ENCODE measurements at regions not wholly inside any gene's neighbourhood (a gene's known extent, or its start where the extent isn't known, plus 50 kb on each side); places are given as distances from the start of the nearest gene placed in this dataset.

GRCh38 chr3:20637729-20638128 is 451.7 kb upstream of the SGO1 start:
- CTCF ChIA-PET (ENCODE audit: partially characterized antibody) = no interaction called here
- FAIRE-seq (no peak), DNase-seq (ENCODE audit: low read depth in 1 of 2, low spot score in 2 of 2) (no peak)
- H2BK120ac ChIP-seq (replicated peaks; ENCODE audit: low read depth, low read length) = no peak overlapping the region
- H2BK20ac ChIP-seq (ENCODE audit: low read length) = no peak overlapping the region
- no peak overlapping the region for H3K56ac ChIP-seq (replicated peaks; ENCODE audit: insufficient read length, low read depth, low read length)
- no peak overlapping the region for H3K14ac ChIP-seq (ENCODE audit: insufficient read length)
- no peak overlapping the region for H3K4ac ChIP-seq (replicated peaks; ENCODE audit: insufficient read length, low read depth, low read length)
- no peaks in the 10 kb centered on the region for H3K36me3 ChIP-seq (ENCODE audit: control insufficient read depth in 2 of 4, insufficient read depth in 4 of 4, low read length in 3 of 4)
- no peaks in the 10 kb centered on the region for H3K9me3 ChIP-seq (ENCODE audit: insufficient read depth in 2 of 2, low read depth in 1 of 2, low read length in 1 of 2)
- no peak overlapping the region for H2BK5ac ChIP-seq (ENCODE audit: low read depth, low read length)
- H2BK15ac ChIP-seq (ENCODE audit: low read length) = no peak overlapping the region
- no peaks in the 10 kb centered on the region for H3K23me2 ChIP-seq (ENCODE audit: low read depth, low read length)
- POLR2A ChIA-PET (ENCODE audit: partially characterized antibody) = no interaction called here
- H4K8ac ChIP-seq (ENCODE audit: extremely low read depth, insufficient read depth, low read length) = no peak overlapping the region
- H4K5ac ChIP-seq (ENCODE audit: insufficient read length, low read depth, low read length) = no peak overlapping the region
- no peaks in the 10 kb centered on the region for H3K27me3 ChIP-seq (replicated peaks in 1 of 4; ENCODE audit: control insufficient read depth in 3 of 4, extremely low read depth in 1 of 4, insufficient read depth in 3 of 4, low read length in 3 of 4)
- H3K27ac ChIP-seq (ENCODE audit: low read depth, low read length) = no peak overlapping the region
- no peaks in the 10 kb centered on the region for H3K79me2 ChIP-seq (ENCODE audit: control insufficient read depth in 1 of 2, insufficient read depth in 2 of 2, low read length in 2 of 2)
- no peaks in the 10 kb centered on the region for H3K79me1 ChIP-seq (ENCODE audit: low read depth, low read length)
- no peak overlapping the region for H3K4me2 ChIP-seq (ENCODE audit: insufficient read depth in 1 of 2, low read depth in 2 of 2, low read length in 2 of 2)
- TF ChIP-seq TCF12 (IDR thresholded peaks at IDR 0.05; ENCODE audit: low read depth, low read length) (no peak), PHF8 (conservative IDR thresholded peaks at IDR 0.05; ENCODE audit: low read depth, low read length) (no peak), POLR2A (IDR thresholded peaks at IDR 0.05; ENCODE audit: control extremely low read depth in 1 of 2, low read depth in 2 of 2, low read length in 2 of 2) (no peak), POU5F1 (IDR thresholded peaks at IDR 0.05; ENCODE audit: low read depth, low read length) (no peak), SRF (IDR thresholded peaks at IDR 0.05; ENCODE audit: low read depth, low read length) (no peak), MAFK (IDR thresholded peaks at IDR 0.05; ENCODE audit: low read depth, low read length) (no peak), CTBP2 (IDR thresholded peaks at IDR 0.05; ENCODE audit: borderline replicate concordance, insufficient read depth, insufficient read length, low read length) (no peak)
- no peak overlapping the region for H4K91ac ChIP-seq (replicated peaks; ENCODE audit: insufficient read length, low read length)
- no peaks in the 10 kb centered on the region for H4K20me1 ChIP-seq (replicated peaks in 1 of 2; ENCODE audit: control insufficient read depth in 1 of 2, insufficient read depth in 2 of 2, low read length in 2 of 2)
- no peak overlapping the region for H3K9ac ChIP-seq (replicated peaks in 1 of 4; ENCODE audit: extremely low read depth in 1 of 4, low read depth in 3 of 4, low read length in 3 of 4)
- H2AK5ac ChIP-seq (ENCODE audit: low read depth, low read length) = no peak overlapping the region
- H2AFZ ChIP-seq (ENCODE audit: low read length) = no peak overlapping the region
- no peak overlapping the region for H3K4me3 ChIP-seq (ENCODE audit: extremely low read depth in 1 of 4, insufficient read depth in 2 of 4, low read depth in 3 of 4, low read length in 4 of 4)
- H3K18ac ChIP-seq (ENCODE audit: extremely low read depth, low read length) = no peak overlapping the region
- no peak overlapping the region for H2BK12ac ChIP-seq (ENCODE audit: low read depth, low read length)
- no peak overlapping the region for H3K23ac ChIP-seq (ENCODE audit: insufficient read length)
- no peaks in the 10 kb centered on the region for H3K4me1 ChIP-seq (replicated peaks in 1 of 4; ENCODE audit: control insufficient read depth in 3 of 4, insufficient read depth in 4 of 4, low read length in 3 of 4)
